Loucy (cell line): ENCODE measurements at regions not wholly inside any gene's neighbourhood (a gene's known extent, or its start where the extent isn't known, plus 50 kb on each side); places are given as distances from the start of the nearest gene placed in this dataset.

Experiments
- H2AFZ ChIP-seq: fragments of 200-600 bp; sonication (generic); 2 replicates; pipeline ENCODE4 v1.6.0; 2016; ENCODE audit warnings: antibody characterized with exemption, mild to moderate bottlenecking, low read length, moderate library complexity
- H3F3A ChIP-seq: fragments of 200-600 bp; 2 replicates; pipeline ENCODE4 v1.6.0; 2016; ENCODE audit warnings: antibody characterized with exemption, low read depth, mild to moderate bottlenecking
- H3K27me3 ChIP-seq: fragments of 200-600 bp; sonication (generic); 2 replicates; pipeline ENCODE4 v1.6.1; 2014; ENCODE audit warnings: low read length, mild to moderate bottlenecking; ENCODE audit not compliant: insufficient read depth, poor library complexity, severe bottlenecking
- H3K36me3 ChIP-seq: fragments of 200-600 bp; sonication (generic); 2 replicates; pipeline ENCODE4 v1.6.1; 2016; ENCODE audit warnings: low read length; ENCODE audit not compliant: insufficient read depth
- H3K4me1 ChIP-seq: fragments of 200-600 bp; sonication (generic); 2 replicates; pipeline ENCODE4 v1.5.1; 2014; ENCODE audit warnings: low read length, mild to moderate bottlenecking; ENCODE audit not compliant: insufficient read depth, poor library complexity, severe bottlenecking
- H3K4me2 ChIP-seq: fragments of 200-600 bp; sonication (generic); 2 replicates; pipeline ENCODE4 v1.6.0; 2014; ENCODE audit warnings: antibody characterized with exemption, low read length, low read depth, mild to moderate bottlenecking; ENCODE audit not compliant: poor library complexity, severe bottlenecking
- H3K4me3 ChIP-seq: fragments of 200-600 bp; sonication (generic); 2 replicates; pipeline ENCODE4 v1.5.1; 2014; ENCODE audit warnings: low read length, mild to moderate bottlenecking, mixed read lengths; ENCODE audit not compliant: poor library complexity, severe bottlenecking
- H3K79me2 ChIP-seq: fragments of 200-600 bp; sonication (generic); 2 replicates; pipeline ENCODE4 v1.6.1; 2014; ENCODE audit warnings: low read length; ENCODE audit not compliant: insufficient read depth
- H3K9ac ChIP-seq: fragments of 200-600 bp; sonication (generic); 2 replicates; pipeline ENCODE4 v1.6.0; 2014; ENCODE audit warnings: mild to moderate bottlenecking, low read depth, low read length, moderate library complexity; ENCODE audit not compliant: poor library complexity, severe bottlenecking
- H3K9me2 ChIP-seq: fragments of 200-600 bp; sonication (generic); replicated peaks from 2 replicates; pipeline ENCODE4 v1.6.1; 2016; ENCODE audit warnings: low read depth, low read length, mixed read lengths
- H3K9me3 ChIP-seq: fragments of 200-600 bp; sonication (generic); 2 replicates; pipeline ENCODE4 v1.6.1; 2014; ENCODE audit warnings: mild to moderate bottlenecking, antibody characterized with exemption, low read length, low read depth; ENCODE audit not compliant: insufficient read depth
- H4K20me1 ChIP-seq: fragments of 200-600 bp; sonication (generic); 2 replicates; pipeline ENCODE4 v1.6.0; 2014; ENCODE audit warnings: antibody characterized with exemption, low read length, mild to moderate bottlenecking; ENCODE audit not compliant: insufficient read depth, poor library complexity, severe bottlenecking
- EZH2phosphoT487 ChIP-seq: fragments of 200-600 bp; IDR thresholded peaks from 2 replicates; pipeline ENCODE4 v1.6.1; 2018; ENCODE audit warnings: antibody characterized with exemption, mild to moderate bottlenecking, moderate library complexity, borderline replicate concordance
- TF ChIP-seq, protein P1 (sequence below): fragments of 200-600 bp; sonication (generic); conservative IDR thresholded peaks from 2 replicates; pipeline ENCODE4 v1.5.1; 2014; ENCODE audit warnings: mild to moderate bottlenecking, antibody characterized with exemption, low read length

DNA sequence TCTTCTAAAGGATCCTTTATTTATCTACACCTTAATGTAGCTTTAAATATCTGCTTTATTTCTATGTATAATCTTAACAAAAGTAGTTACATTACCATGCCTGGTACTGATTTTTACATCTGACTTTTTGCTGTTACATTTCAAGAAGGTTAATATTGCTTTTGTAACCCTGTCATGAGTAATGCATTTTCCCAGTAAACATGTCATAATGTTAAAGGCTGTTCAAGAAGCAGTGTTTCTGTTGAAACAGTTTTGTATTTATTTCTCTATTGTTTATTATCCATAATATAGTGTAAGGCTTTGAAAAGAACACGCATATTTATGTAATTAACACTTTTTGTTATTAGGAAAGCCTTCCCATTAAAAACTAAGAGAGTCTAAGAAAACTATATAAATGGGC is 98.5 kb upstream of the SOX2 start:
- no peaks in the 10 kb centered on the region for H3K9me2 ChIP-seq
- no peaks in the 10 kb centered on the region for H3K79me2 ChIP-seq
- H3K4me2 ChIP-seq = no peak overlapping the region
- H3F3A ChIP-seq = no peaks in the 10 kb centered on the region
- no peaks in the 10 kb centered on the region for H3K27me3 ChIP-seq
- no peaks in the 10 kb centered on the region for H3K9me3 ChIP-seq
- no peak overlapping the region for H3K9ac ChIP-seq
- H3K4me1 ChIP-seq = peaks cover 2% of the 10 kb centered on the region
- no peaks in the 10 kb centered on the region for H4K20me1 ChIP-seq
- no peak overlapping the region for H3K4me3 ChIP-seq
- no peaks in the 10 kb centered on the region for H3K36me3 ChIP-seq
- H2AFZ ChIP-seq = no peak overlapping the region
- no peak for TF ChIP-seq EZH2phosphoT487
- TF ChIP-seq, protein P1, sequence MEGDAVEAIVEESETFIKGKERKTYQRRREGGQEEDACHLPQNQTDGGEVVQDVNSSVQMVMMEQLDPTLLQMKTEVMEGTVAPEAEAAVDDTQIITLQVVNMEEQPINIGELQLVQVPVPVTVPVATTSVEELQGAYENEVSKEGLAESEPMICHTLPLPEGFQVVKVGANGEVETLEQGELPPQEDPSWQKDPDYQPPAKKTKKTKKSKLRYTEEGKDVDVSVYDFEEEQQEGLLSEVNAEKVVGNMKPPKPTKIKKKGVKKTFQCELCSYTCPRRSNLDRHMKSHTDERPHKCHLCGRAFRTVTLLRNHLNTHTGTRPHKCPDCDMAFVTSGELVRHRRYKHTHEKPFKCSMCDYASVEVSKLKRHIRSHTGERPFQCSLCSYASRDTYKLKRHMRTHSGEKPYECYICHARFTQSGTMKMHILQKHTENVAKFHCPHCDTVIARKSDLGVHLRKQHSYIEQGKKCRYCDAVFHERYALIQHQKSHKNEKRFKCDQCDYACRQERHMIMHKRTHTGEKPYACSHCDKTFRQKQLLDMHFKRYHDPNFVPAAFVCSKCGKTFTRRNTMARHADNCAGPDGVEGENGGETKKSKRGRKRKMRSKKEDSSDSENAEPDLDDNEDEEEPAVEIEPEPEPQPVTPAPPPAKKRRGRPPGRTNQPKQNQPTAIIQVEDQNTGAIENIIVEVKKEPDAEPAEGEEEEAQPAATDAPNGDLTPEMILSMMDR = no peak

DNA sequence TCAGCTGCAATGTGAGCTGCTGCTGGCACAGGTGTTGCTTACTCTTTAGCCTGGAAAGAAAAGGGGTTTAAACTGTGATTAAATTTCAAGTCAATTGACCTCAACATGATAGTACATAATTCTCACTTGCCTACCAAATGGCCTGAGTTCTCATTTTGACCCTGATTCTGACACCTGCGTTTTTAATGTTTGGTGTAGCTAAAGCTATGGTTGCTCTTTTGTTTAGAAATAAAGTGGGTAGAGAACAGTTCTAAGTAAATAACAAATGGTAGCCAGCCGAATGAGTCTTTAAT is 100.8 kb upstream of the SOX2 start:
- no peaks in the 10 kb centered on the region for H3K9me3 ChIP-seq

DNA sequence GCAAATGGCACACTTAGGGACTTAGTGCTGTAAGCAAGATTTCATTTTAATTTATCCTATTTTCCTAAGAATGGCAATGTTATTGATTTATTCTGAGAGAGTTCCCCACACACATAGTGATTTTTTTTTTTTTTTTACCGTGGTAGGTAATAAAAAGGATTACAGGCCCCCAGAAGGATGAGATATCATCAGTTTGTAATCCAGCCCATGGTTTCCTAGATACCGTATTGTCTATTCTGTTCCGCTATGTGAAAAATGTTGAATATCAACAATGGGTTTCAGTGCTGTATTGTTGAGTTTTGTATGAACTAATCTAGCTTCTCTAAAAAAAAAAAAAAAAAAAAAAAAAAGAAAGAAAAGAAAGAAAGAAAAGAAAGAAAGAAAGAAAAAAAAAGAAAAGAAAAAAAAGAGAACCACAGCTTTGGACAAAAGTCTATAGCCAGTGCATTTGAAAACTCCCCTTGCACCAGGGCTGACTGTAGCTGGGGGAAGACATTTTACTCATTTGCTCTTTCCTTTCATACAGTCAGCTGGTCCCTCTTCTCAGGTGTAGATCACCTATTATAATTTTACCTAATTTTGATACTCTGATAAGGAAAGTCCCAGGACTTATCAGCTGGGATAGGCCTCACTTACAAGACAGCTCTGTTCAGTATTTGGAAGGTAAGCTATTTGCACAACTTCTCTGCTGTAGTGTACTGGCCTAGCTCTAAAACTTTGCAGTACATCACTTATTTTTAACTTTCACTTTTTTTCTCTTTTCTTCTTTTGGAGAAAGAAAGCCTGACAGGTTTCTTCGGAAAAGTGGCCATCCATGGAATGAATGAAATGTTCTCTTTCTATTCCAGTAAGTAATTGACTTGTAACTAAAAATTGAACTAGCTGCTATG is 101.4 kb upstream of the SOX2 start:
- no peak for TF ChIP-seq EZH2phosphoT487
- TF ChIP-seq, protein P1 = no peak
- H3F3A ChIP-seq = no peaks in the 10 kb centered on the region

More for the DNA sequence above, 100.8 kb upstream of the SOX2 start:
- H3K4me2 ChIP-seq = no peak overlapping the region
- H3K79me2 ChIP-seq = no peaks in the 10 kb centered on the region
- no peaks in the 10 kb centered on the region for H3K4me1 ChIP-seq
- TF ChIP-seq EZH2phosphoT487 = no peak
- TF ChIP-seq, protein P1 = no peak
- no peak overlapping the region for H2AFZ ChIP-seq
- no peaks in the 10 kb centered on the region for H4K20me1 ChIP-seq
- no peaks in the 10 kb centered on the region for H3K9me2 ChIP-seq
- no peak overlapping the region for H3K9ac ChIP-seq
- no peak overlapping the region for H3K4me3 ChIP-seq
- no peaks in the 10 kb centered on the region for H3F3A ChIP-seq
- H3K27me3 ChIP-seq = no peaks in the 10 kb centered on the region
- no peaks in the 10 kb centered on the region for H3K36me3 ChIP-seq

More for the DNA sequence above, 101.4 kb upstream of the SOX2 start:
- no peak overlapping the region for H3K9ac ChIP-seq
- H3K9me2 ChIP-seq = no peaks in the 10 kb centered on the region
- no peak overlapping the region for H3K4me3 ChIP-seq
- H3K9me3 ChIP-seq = no peaks in the 10 kb centered on the region
- H3K36me3 ChIP-seq = no peaks in the 10 kb centered on the region
- H2AFZ ChIP-seq = no peak overlapping the region
- H3K4me1 ChIP-seq = no peaks in the 10 kb centered on the region
- no peaks in the 10 kb centered on the region for H3K79me2 ChIP-seq
- H3K4me2 ChIP-seq = no peak overlapping the region
- H3K27me3 ChIP-seq = no peaks in the 10 kb centered on the region
- no peaks in the 10 kb centered on the region for H4K20me1 ChIP-seq
